Hindlimb muscle (tissue), 1 donor: ENCODE measurements at regions not wholly inside any gene's neighbourhood (a gene's known extent, or its start where the extent isn't known, plus 50 kb on each side); places are given as distances from the start of the nearest gene placed in this dataset.

Experiments
- DNase-seq: peaks from one replicate; pipeline ENCODE4 v3.0.0-alpha.2; 2013

- no peak for DNase-seq
Measured at GRCh38 chr18:78664848-78665247, 314.8 kb upstream of the SALL3 start.

GRCh38 chr18:78665644-78666043 is 314.0 kb upstream of the SALL3 start:
- no peak for DNase-seq

- no peak for DNase-seq
Measured at GRCh38 chr18:78666666-78667335, 312.8 kb upstream of the SALL3 start.

- no peak for DNase-seq
Measured at GRCh38 chr18:78670778-78671391, 308.7 kb upstream of the SALL3 start.

- DNase-seq, result no peak
Measured at GRCh38 chr18:78671551-78671950, 308.1 kb upstream of the SALL3 start.

GRCh38 chr18:78672862-78673446 is 306.7 kb upstream of the SALL3 start:
- DNase-seq, result no peak

- DNase-seq, result no peak
Measured at GRCh38 chr18:78673516-78674321, 305.9 kb upstream of the SALL3 start.

GRCh38 chr18:78675231-78675630 is 304.4 kb upstream of the SALL3 start:
- no peak for DNase-seq

- no peak for DNase-seq
Measured at GRCh38 chr18:78676622-78677482, 302.8 kb upstream of the SALL3 start.

- DNase-seq, result no peak
Measured at GRCh38 chr18:78677483-78678317, 301.9 kb upstream of the SALL3 start.

- DNase-seq, result no peak
Measured at GRCh38 chr18:78678318-78678695, 301.3 kb upstream of the SALL3 start.

- no peak for DNase-seq
Measured at GRCh38 chr18:78679031-78679430, 300.6 kb upstream of the SALL3 start.

- no peak for DNase-seq
Measured at GRCh38 chr18:78679613-78680260, 299.9 kb upstream of the SALL3 start.

- no peak for DNase-seq
Measured at GRCh38 chr18:78681396-78681795, 298.2 kb upstream of the SALL3 start.

GRCh38 chr18:78681934-78682333 is 297.7 kb upstream of the SALL3 start:
- DNase-seq, result no peak

GRCh38 chr18:78682716-78683115 is 296.9 kb upstream of the SALL3 start:
- DNase-seq, result no peak

- no peak for DNase-seq
Measured at GRCh38 chr18:78683191-78684010, 296.2 kb upstream of the SALL3 start.

- DNase-seq, result no peak
Measured at GRCh38 chr18:78685250-78685979, 294.2 kb upstream of the SALL3 start.

GRCh38 chr18:78685980-78686530 is 293.6 kb upstream of the SALL3 start:
- DNase-seq, result no peak
